ENCODE measurements at regions not wholly inside any gene's neighbourhood (a gene's known extent, or its start where the extent isn't known, plus 50 kb on each side); places are given as distances from the start of the nearest gene placed in this dataset.
"Not testable (repeated sequence)": the region's sequence is repeated elsewhere in the genome, so short reads cannot be mapped to it uniquely, and the experiment has no call there.

- no peak for DNase-seq
Observed at GRCh38 chr9:78674874-78675273, 377.9 kb downstream of the PSAT1 start.

GRCh38 chr9:78676009-78676408 lies 379.1 kb downstream of the PSAT1 start:
- DNase-seq = no peak

GRCh38 chr9:78676623-78677022 lies 379.7 kb downstream of the PSAT1 start:
- DNase-seq = no peak

GRCh38 chr9:78677326-78677725 lies 380.4 kb downstream of the PSAT1 start:
- no peak for DNase-seq

- DNase-seq = no peak
Observed at GRCh38 chr9:78678877-78679276, 382.0 kb downstream of the PSAT1 start.

- DNase-seq = no peak
Observed at GRCh38 chr9:78680196-78680595, 383.3 kb downstream of the PSAT1 start.

GRCh38 chr9:78682216-78682615 lies 385.3 kb downstream of the PSAT1 start:
- DNase-seq = peak; percentile 3

- DNase-seq = peak; percentile 2
Observed at GRCh38 chr9:78685471-78685870, 388.5 kb downstream of the PSAT1 start.

GRCh38 chr9:78688796-78689195 lies 391.9 kb downstream of the PSAT1 start:
- DNase-seq = no peak

- no peak for DNase-seq
Observed at GRCh38 chr9:78691542-78691941, 394.6 kb downstream of the PSAT1 start.

- DNase-seq = no peak
Observed at GRCh38 chr9:78692871-78693270, 395.9 kb downstream of the PSAT1 start.

- DNase-seq = no peak
Observed at GRCh38 chr9:78694974-78695373, 398.0 kb downstream of the PSAT1 start.

- DNase-seq = no peak
Observed at GRCh38 chr9:78695519-78695918, 398.6 kb downstream of the PSAT1 start.

GRCh38 chr9:78697618-78698017 lies 400.7 kb downstream of the PSAT1 start:
- DNase-seq = no peak

GRCh38 chr9:78698371-78698770 lies 401.4 kb downstream of the PSAT1 start:
- DNase-seq = no peak

GRCh38 chr9:78699217-78699616 lies 402.3 kb downstream of the PSAT1 start:
- DNase-seq = not testable (repeated sequence)

- not testable (repeated sequence) for DNase-seq
Observed at GRCh38 chr9:78704153-78704552, 407.2 kb downstream of the PSAT1 start.

GRCh38 chr9:78707080-78707479 lies 410.2 kb downstream of the PSAT1 start:
- DNase-seq = no peak

GRCh38 chr9:78707481-78707991 lies 410.6 kb downstream of the PSAT1 start:
- DNase-seq = no peak

GRCh38 chr9:78712903-78713613 lies 416.1 kb downstream of the PSAT1 start:
- no peak for DNase-seq

- no peak for DNase-seq
Observed at GRCh38 chr9:78713614-78714405, 416.9 kb downstream of the PSAT1 start.

GRCh38 chr9:78714576-78714975 lies 417.7 kb downstream of the PSAT1 start:
- DNase-seq = no peak

- DNase-seq = not testable (repeated sequence)
Observed at GRCh38 chr9:78719029-78719428, 422.1 kb downstream of the PSAT1 start.

- no peak for DNase-seq
Observed at GRCh38 chr9:78724896-78725295, 428.0 kb downstream of the PSAT1 start.
